ENCODE measurements at regions not wholly inside any gene's neighbourhood (a gene's known extent, or its start where the extent isn't known, plus 50 kb on each side); places are given as distances from the start of the nearest gene placed in this dataset.
"Not testable (repeated sequence)": the region's sequence is repeated elsewhere in the genome, so short reads cannot be mapped to it uniquely, and the experiment has no call there.

DNA sequence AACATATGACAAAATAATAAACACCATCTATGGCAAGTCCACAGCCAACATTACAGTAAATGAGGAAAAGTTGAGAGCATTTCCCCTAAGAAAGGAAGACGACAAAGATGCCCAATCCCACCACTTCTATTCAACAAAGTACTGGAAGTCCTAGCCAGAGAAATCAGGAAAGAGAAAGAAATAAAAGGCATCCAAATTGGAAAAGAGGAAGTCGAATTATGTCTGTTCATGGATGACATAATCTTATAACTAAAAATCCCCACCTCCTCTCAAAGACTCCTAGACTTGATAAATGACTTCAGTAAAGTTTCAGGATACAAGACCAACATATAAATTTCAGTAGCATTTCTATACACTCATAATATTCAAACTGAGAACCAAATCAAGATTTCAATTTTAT is 288.5 kb upstream of the POT1 start:
- no peak for DNase-seq

GRCh38 chr7:125201002-125201401 is 271.4 kb upstream of the POT1 start:
- DNase-seq = no peak

- no peak for DNase-seq
Observed at GRCh38 chr7:125197731-125198393, 268.2 kb upstream of the POT1 start.

- DNase-seq = no peak
Observed at GRCh38 chr7:125195156-125195555, 265.5 kb upstream of the POT1 start.

DNA sequence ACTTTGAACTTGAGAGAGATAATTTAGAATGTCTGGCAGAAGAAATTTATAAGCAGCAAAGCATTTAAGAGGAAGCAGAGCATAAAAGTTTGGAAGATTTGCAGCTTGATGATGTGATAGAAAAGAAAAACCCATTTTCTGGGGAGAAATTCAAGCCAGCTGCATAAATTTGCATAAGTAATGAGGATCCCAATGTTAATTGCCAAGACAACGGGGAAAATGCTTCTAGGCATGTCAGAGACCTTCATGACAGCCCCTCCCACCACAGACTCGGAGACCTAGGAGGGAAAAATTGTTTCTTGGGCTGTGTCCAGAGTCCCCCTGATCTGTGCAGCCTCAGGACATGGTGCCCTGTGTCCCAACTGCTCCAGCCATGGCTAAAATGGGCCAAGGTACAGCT is 263.6 kb upstream of the POT1 start:
- no peak for DNase-seq

DNA sequence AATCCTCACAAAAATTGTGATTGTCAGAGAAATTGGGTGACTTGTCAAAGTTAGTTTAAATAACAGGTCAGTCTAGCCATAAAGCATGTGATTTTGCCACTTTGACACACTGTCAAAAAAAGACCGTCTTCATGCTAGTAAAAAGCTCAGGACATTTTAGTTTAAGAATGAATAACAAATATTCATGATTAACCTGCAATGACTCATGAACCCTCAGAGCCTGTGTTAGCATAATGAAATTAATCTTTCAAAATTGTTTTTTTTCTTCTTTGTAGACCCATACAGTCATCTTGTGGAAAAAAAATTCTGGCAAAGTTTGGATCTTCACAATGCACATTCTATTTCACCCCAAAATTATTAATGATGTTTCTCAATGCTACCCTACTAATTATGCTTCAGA is 255.2 kb upstream of the POT1 start:
- DNase-seq = no peak

GRCh38 chr7:125181569-125182267 is 252.1 kb upstream of the POT1 start:
- DNase-seq = not testable (repeated sequence)

- DNase-seq = no peak
Observed at GRCh38 chr7:125173571-125173970, 243.9 kb upstream of the POT1 start.

DNA sequence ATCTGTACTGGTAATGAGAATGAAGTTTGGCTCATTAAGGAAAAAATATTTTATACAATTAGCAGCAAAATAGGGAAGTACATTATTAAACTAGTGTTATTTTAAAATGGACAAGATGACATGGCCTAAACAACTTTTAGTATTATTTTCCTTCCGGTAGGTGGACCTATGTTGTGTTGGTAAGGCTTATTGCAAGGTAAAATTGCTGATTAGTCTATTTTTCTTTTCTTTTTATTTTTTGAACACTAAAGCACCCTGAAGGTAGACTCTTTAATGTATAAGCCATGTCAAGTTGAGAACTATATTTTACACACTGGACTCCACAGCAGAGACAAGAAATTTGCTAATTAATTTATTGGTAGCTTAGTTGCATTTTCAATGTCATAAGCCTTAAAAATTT is 239.5 kb upstream of the POT1 start:
- DNase-seq = no peak

GRCh38 chr7:125154930-125155329 is 225.3 kb upstream of the POT1 start:
- DNase-seq = no peak

- no peak for DNase-seq
Observed at GRCh38 chr7:125149151-125149550, 219.5 kb upstream of the POT1 start.

DNA sequence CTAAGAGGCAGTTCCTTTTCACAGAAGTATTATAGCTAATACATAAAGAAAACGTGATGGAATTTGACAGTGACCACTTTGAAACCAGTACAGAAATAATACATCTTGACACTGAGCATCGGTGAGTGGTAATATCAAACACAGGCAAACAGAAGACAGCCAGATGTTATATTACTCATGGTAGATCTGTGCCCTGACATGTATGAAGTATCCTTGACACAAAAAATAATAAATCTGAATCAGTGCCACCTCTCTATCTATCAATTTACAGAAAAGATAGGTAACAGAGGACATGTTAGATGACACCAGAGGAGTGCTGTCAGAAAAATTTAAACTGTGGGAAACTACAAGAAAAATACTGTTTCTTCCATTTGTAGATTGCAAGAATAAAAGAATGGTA is 217.4 kb upstream of the POT1 start:
- no peak for DNase-seq

DNA sequence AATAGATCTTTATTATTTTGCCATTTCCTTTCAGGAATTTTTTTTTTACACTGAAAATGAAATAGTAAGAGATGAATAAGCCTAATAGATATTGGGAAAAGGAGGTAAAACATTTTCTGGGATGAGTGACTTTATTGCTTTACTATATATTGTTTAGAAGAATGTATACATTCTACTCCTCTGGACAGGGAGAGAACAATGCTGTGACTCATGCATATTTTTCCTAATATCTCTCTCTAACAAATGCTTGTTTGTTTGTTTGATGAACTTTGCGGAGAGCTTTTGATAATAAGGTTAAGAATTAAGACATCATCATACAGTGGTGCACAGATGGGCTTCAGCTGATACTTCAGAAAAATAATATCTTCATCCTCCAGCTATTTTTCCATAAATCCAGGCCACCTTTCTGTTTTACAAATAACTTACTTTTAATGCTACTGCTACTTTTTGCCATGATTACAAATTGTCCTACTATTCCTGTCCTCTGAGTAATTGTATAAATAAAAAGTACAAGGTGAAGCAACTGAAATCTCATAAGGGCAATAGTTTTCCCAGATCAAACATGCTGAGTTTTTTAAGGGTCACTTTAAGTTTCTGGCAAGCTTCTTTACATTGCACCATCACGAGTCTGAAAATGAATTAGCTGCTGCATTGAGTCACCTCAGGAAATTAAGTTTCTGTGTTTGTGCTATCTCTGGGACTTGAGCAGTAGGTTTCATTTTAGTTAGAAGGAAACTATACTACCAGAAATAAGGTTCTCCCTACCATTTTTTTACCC is 207.3 kb upstream of the POT1 start:
- no peak for DNase-seq

- DNase-seq = no peak
Observed at GRCh38 chr7:125136341-125136740, 206.7 kb upstream of the POT1 start.

- no peak for DNase-seq
Observed at GRCh38 chr7:125130173-125130572, 200.5 kb upstream of the POT1 start.

GRCh38 chr7:125127304-125127703 is 197.7 kb upstream of the POT1 start:
- no peak for DNase-seq

DNA sequence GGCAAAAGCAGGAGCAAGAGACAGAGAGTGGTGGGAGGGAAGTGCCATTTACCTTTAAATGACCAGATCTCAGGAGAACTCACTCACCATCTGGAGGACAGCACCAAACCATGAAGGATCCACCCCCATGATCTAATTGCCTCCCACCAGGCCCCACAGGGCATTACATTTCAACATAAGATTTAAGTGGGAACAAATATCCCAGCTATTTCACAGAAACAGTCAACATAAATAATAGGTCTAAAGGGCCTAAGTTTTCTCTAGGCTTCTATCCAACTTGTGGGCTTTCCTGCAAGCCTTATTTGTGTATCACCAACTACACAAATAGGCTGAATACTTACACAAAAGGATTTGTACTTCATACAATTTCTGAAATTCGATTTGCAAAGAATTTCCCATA is 196.8 kb upstream of the POT1 start:
- DNase-seq = no peak

GRCh38 chr7:125125315-125125714 is 195.7 kb upstream of the POT1 start:
- no peak for DNase-seq

GRCh38 chr7:125122173-125122572 is 192.5 kb upstream of the POT1 start:
- no peak for DNase-seq

DNA sequence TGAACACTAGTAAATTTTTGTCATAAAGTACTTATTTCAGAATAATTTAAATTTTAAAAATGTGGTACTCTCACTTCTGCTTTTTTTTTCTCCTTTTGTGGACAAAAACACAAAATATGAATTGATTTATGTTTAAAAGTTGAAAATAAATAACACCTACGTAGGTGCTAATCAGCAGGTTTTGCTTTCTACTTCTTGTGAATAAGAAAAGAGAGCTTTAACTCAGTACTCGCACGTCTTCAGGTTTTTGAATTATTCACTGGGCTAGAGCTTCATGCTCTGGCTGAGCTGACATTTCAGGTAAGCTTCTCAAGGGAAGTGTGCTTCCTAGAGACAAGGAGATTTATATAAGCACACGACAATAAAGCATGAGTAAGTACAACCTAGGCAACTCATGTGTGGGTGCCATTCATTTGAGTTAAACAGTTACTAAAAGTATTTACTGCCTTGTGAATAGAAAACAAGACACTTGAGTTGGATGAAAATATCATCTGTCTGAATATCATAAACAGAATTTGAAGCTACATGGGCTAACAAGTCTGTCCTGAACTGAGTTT is 190.0 kb upstream of the POT1 start:
- DNase-seq = no peak

- DNase-seq = no peak
Observed at GRCh38 chr7:125118444-125118843, 188.8 kb upstream of the POT1 start.

GRCh38 chr7:125112850-125113249 is 183.2 kb upstream of the POT1 start:
- no peak for DNase-seq

GRCh38 chr7:125099519-125099918 is 169.9 kb upstream of the POT1 start:
- no peak for DNase-seq

All from right hindlimb (tissue), 1 donor.